GM12878 (cell line): ENCODE measurements at regions not wholly inside any gene's neighbourhood (a gene's known extent, or its start where the extent isn't known, plus 50 kb on each side); places are given as distances from the start of the nearest gene placed in this dataset.

Experiments used
- ATAC-seq: fragments of 200-7000 bp; cut with Tn5 transposase; 3 replicates; pipeline ENCODE4 v1.9.1; 2020; ENCODE audit warnings: mild to moderate bottlenecking, moderate library complexity
- BruUV-seq: library from RNA; stranded (reverse); fragments of 400-500 nt; replicated peaks from 2 replicates; lab custom pipeline; 2021; lab: Mats Ljungman, UMichigan
- CTCF ChIA-PET: fragments of 300-600 bp; sonication (Branson Sonifier 250); formaldehyde crosslinking; extraction: SDS; loops from one replicate; lab custom pipeline; 2021; ENCODE audit warnings: inconsistent platforms; lab: Yijun Ruan, JAX
- POLR2A ChIA-PET: fragments of 350-600 bp; formaldehyde crosslinking; extraction: SDS; loops from one replicate; lab custom pipeline; 2021; ENCODE audit warnings: inconsistent platforms; lab: Charles Lee
- RAD21 ChIA-PET: fragments of 300-600 bp; sonication (Branson Sonifier 250); formaldehyde crosslinking; loops from one replicate; lab custom pipeline; 2023; ENCODE audit warnings: antibody characterized with exemption; ENCODE audit not compliant: unreplicated experiment; lab: Charles Lee
- SMC1A ChIA-PET: fragments of 300-600 bp; sonication (Branson Sonifier 250); formaldehyde crosslinking; loops from one replicate; lab custom pipeline; 2023; ENCODE audit not compliant: unreplicated experiment, uncharacterized antibody; lab: Charles Lee
- DNase-seq: peaks from one replicate; pipeline ENCODE4 v3.0.0-alpha.2; 2011; ENCODE audit warnings: low read depth, low spot score
- FAIRE-seq: peaks from 3 replicates; lab custom pipeline; 2011; peaks lifted over from hg19 to GRCh38; lab: Jason Lieb, UNC
- H2AFZ ChIP-seq: 2 replicates; pipeline ENCODE4 v1.6.0; 2011; ENCODE audit warnings: low read depth, low read length, control low read depth; ENCODE audit not compliant: control insufficient read depth
- H3K27ac ChIP-seq: 2 replicates; pipeline ENCODE4 v1.5.1; 2011; ENCODE audit warnings: control low read depth; ENCODE audit not compliant: control insufficient read depth, insufficient read depth
- H3K27me3 ChIP-seq, 2 experiments: replicated peaks in 1 of 2; 2 replicates each; pipeline versions ENCODE4 v1.6.0 to v1.6.1; 2011; ENCODE audit warnings: low read length in 1 of 2; ENCODE audit not compliant: control insufficient read depth in 2 of 2, insufficient read depth in 2 of 2
- H3K36me3 ChIP-seq, 2 experiments: 2 replicates each; pipeline ENCODE4 v1.5.1; 2011; ENCODE audit warnings: low read length in 1 of 2; ENCODE audit not compliant: control insufficient read depth in 2 of 2, insufficient read depth in 2 of 2
- H3K4me1 ChIP-seq: 2 replicates; pipeline ENCODE4 v1.6.1; 2011; ENCODE audit warnings: mild to moderate bottlenecking, low read length, moderate library complexity, mixed read lengths; ENCODE audit not compliant: control insufficient read depth, insufficient read depth
- H3K4me2 ChIP-seq: 2 replicates; pipeline ENCODE4 v1.6.0; 2011; ENCODE audit warnings: control low read depth; ENCODE audit not compliant: control insufficient read depth, insufficient read depth
- H3K4me3 ChIP-seq: fragments of 200-600 bp; sonication (generic); 2 replicates; pipeline ENCODE4 v1.5.1; 2016
- H3K79me2 ChIP-seq: 2 replicates; pipeline ENCODE4 v1.6.0; 2011; ENCODE audit warnings: low read length; ENCODE audit not compliant: control insufficient read depth, insufficient read depth
- H3K9ac ChIP-seq: 2 replicates; pipeline ENCODE4 v1.8.0; 2011; ENCODE audit warnings: low read length, control low read depth, mixed read lengths; ENCODE audit not compliant: control insufficient read depth, insufficient read depth
- H3K9me3 ChIP-seq: replicated peaks from 3 replicates; pipeline ENCODE4 v1.5.1; 2011; ENCODE audit warnings: mild to moderate bottlenecking, low read length; ENCODE audit not compliant: control insufficient read depth, insufficient read depth
- H4K20me1 ChIP-seq: 2 replicates; pipeline ENCODE4 v1.6.0; 2011; ENCODE audit not compliant: control insufficient read depth, insufficient read depth
- ATF7 ChIP-seq: fragments of 450-650 bp; IDR thresholded peaks from 2 replicates; pipeline ENCODE4 v1.6.1; 2016; ENCODE audit warnings: low read depth, mild to moderate bottlenecking
- FOXM1 ChIP-seq: IDR thresholded peaks from 2 replicates; pipeline ENCODE4 v1.6.1; 2012; ENCODE audit warnings: low read depth, mild to moderate bottlenecking, inconsistent platforms, low read length, moderate library complexity
- GABPA ChIP-seq: IDR thresholded peaks from 2 replicates; pipeline ENCODE4 v1.6.1; 2014; ENCODE audit warnings: antibody characterized with exemption, low read depth, mild to moderate bottlenecking, inconsistent platforms
- HSF1 ChIP-seq: fragments of 150-350 bp; IDR thresholded peaks from 2 replicates; pipeline ENCODE4 v1.6.1; 2014; ENCODE audit warnings: mild to moderate bottlenecking, low read depth, low read length
- JUND ChIP-seq: IDR thresholded peaks from 2 replicates; pipeline ENCODE4 v1.6.1; 2012; ENCODE audit warnings: low read depth, mild to moderate bottlenecking, low read length, improper control_type of control experiment, moderate library complexity
- MTA3 ChIP-seq: IDR thresholded peaks from 2 replicates; pipeline ENCODE4 v1.6.1; 2012; ENCODE audit warnings: low read length, inconsistent platforms, borderline replicate concordance
- MXI1 ChIP-seq: fragments of 150-350 bp; IDR thresholded peaks from 2 replicates; pipeline ENCODE4 v1.6.1; 2011; ENCODE audit warnings: low read depth, mild to moderate bottlenecking, inconsistent platforms, low read length, improper control_type of control experiment
- NRF1 ChIP-seq: conservative IDR thresholded peaks from 2 replicates; pipeline ENCODE4 v1.6.1; 2011; ENCODE audit warnings: mild to moderate bottlenecking, low read depth, low read length, improper control_type of control experiment
- PKNOX1 ChIP-seq: fragments of 450-650 bp; IDR thresholded peaks from 2 replicates; pipeline ENCODE4 v1.6.1; 2016; ENCODE audit warnings: mild to moderate bottlenecking
- POLR2AphosphoS2 ChIP-seq: IDR thresholded peaks from 2 replicates; pipeline ENCODE4 v1.6.1; 2011; ENCODE audit warnings: low read depth, mild to moderate bottlenecking, low read length, improper control_type of control experiment, moderate library complexity
- ZNF207 ChIP-seq: fragments of 450-650 bp; IDR thresholded peaks from 2 replicates; pipeline ENCODE4 v1.6.1; 2014; ENCODE audit warnings: antibody characterized with exemption, mild to moderate bottlenecking, borderline replicate concordance
- WGBS: methylation state at CpG from one replicate; pipeline ENCODE4 v1.1.6; 2016; ENCODE audit warnings: low lambda C conversion rate; ENCODE audit not compliant: insufficient replicate concordance, insufficient coverage; ENCODE audit errors: missing lambda C conversion rate; 5-methylcytosine and 5-hydroxymethylcytosine counted together
- in situ Hi-C: fragments of 300-500 bp; cut with MboI; formaldehyde crosslinking; loops from 9 replicates; pipeline ENCODE4 v1.14.3; 2018; ENCODE audit warnings: mixed read lengths
- intact Hi-C: fragments of 100-400 bp; cut with micrococcal nuclease; formaldehyde crosslinking; loops from one replicate; pipeline ENCODE4 v1.14.2; 2022; ENCODE audit not compliant: unreplicated experiment

- FAIRE-seq, result no peak
- intact Hi-C loops, result no loop called here
- H4K20me1 ChIP-seq, result no peaks in the 10 kb centered on the region
- peaks cover 6% of the 10 kb centered on the region; the same call in 1 of the 2 replicates for H3K4me1 ChIP-seq
- ChIA-PET CTCF (interaction anchor here (0.8 kb wide), 1 partner anchor 370 kb away, joined by 3 read pairs; no protein-coding TSS in a partner anchor), POLR2A (interaction anchor here (0.6 kb wide), 1 partner anchor 136 kb away, joined by 3 read pairs; no protein-coding TSS in a partner anchor), SMC1A (interaction anchor here (1.8 kb wide), 1 partner anchor 93 kb away, joined by 5 read pairs; no protein-coding TSS in a partner anchor), RAD21 (no interaction called here)
- no peak for TF ChIP-seq ZNF207
- TF ChIP-seq NRF1, result no peak
- no peak for TF ChIP-seq ATF7
- TF ChIP-seq GABPA, result no peak
- TF ChIP-seq PKNOX1, result no peak
- TF ChIP-seq HSF1, result no peak
- no peak for TF ChIP-seq JUND
- TF ChIP-seq POLR2AphosphoS2, result no peak
- TF ChIP-seq MTA3, result no peak
- TF ChIP-seq MXI1, result no peak
- TF ChIP-seq FOXM1, result no peak
- no peak for ATAC-seq
- no peak overlapping the region for H3K9ac ChIP-seq
- peaks cover 9% of the 10 kb centered on the region for H3K9me3 ChIP-seq
- no peak overlapping the region for H2AFZ ChIP-seq
- no peak overlapping the region for H3K4me3 ChIP-seq
- WGBS, result 98% methylated on average over 2 of the region's 2 CpGs
- in situ Hi-C loops, result no loop called here
- no TSS peak for BruUV-seq
- no peaks in the 10 kb centered on the region for H3K27me3 ChIP-seq
- DNase-seq, result no peak
- H3K79me2 ChIP-seq, result no peaks in the 10 kb centered on the region
- H3K36me3 ChIP-seq, result no peaks in the 10 kb centered on the region; a peak in 1 of 4 replicates
- no peak overlapping the region for H3K4me2 ChIP-seq
- no peak overlapping the region for H3K27ac ChIP-seq
These were observed 370.4 kb upstream of the CBLB start for GRCh38 chr3:106239195-106239697.
